CD8-positive, alpha-beta memory T cell (primary cell): ENCODE measurements at regions not wholly inside any gene's neighbourhood (a gene's known extent, or its start where the extent isn't known, plus 50 kb on each side); places are given as distances from the start of the nearest gene placed in this dataset.

Experiments used
- CTCF ChIA-PET: fragments of 350-600 bp; sonication (Branson Sonifier 250); formaldehyde crosslinking; loops from one replicate; lab custom pipeline; 2021; ENCODE audit warnings: antibody characterized with exemption; lab: Charles Lee
- POLR2A ChIA-PET: fragments of 350-600 bp; sonication (Branson Sonifier 250); formaldehyde crosslinking; loops from one replicate; lab custom pipeline; 2021; ENCODE audit warnings: antibody characterized with exemption; lab: Charles Lee
- DNase-seq, 5 donors: peaks; one replicate each; pipeline versions ENCODE4 v3.0.0 to v3.0.0-alpha.2; 2020 to 2022; ENCODE audit warnings: mixed read lengths in 1 of 5
- H3K27ac ChIP-seq: one replicate; pipeline ENCODE4 v1.7.0; 2013; ENCODE audit warnings: low read depth, mild to moderate bottlenecking, low read length, moderate library complexity
- H3K27me3 ChIP-seq: 2 replicates; pipeline ENCODE4 v1.7.0; 2013; ENCODE audit warnings: low read length, mild to moderate bottlenecking; ENCODE audit not compliant: insufficient read depth, poor library complexity, severe bottlenecking
- H3K36me3 ChIP-seq: 2 replicates; pipeline ENCODE4 v1.7.0; 2013; ENCODE audit warnings: mild to moderate bottlenecking, low read length, moderate library complexity; ENCODE audit not compliant: insufficient read depth
- H3K4me1 ChIP-seq: 2 replicates; pipeline ENCODE4 v1.7.0; 2013; ENCODE audit warnings: mild to moderate bottlenecking, low read length, moderate library complexity; ENCODE audit not compliant: insufficient read depth
- H3K4me3 ChIP-seq: 2 replicates; pipeline ENCODE4 v1.7.0; 2013; ENCODE audit warnings: mild to moderate bottlenecking, low read length
- H3K9me3 ChIP-seq: 2 replicates; pipeline ENCODE4 v1.7.0; 2013; ENCODE audit warnings: mild to moderate bottlenecking, low read length
- H3K27ac Mint-ChIP-seq, 8 donors: one replicate each; pipeline ENCODE4 v1.8.0; 2020 to 2021; ENCODE audit warnings: mixed read lengths in 8 of 8, mild to moderate bottlenecking in 6 of 8, inconsistent platforms in 3 of 8, moderate library complexity in 3 of 8
- H3K27me3 Mint-ChIP-seq, 2 donors: one replicate each; pipeline ENCODE4 v1.8.0; 2020 to 2021; ENCODE audit warnings: mixed read lengths in 2 of 2, mild to moderate bottlenecking in 1 of 2, moderate library complexity in 1 of 2
- H3K36me3 Mint-ChIP-seq, 3 donors: one replicate each; pipeline ENCODE4 v1.8.0; 2020 to 2021; ENCODE audit warnings: mixed read lengths in 3 of 3, inconsistent platforms in 1 of 3, mild to moderate bottlenecking in 1 of 3
- H3K4me1 Mint-ChIP-seq, 3 donors: one replicate each; pipeline ENCODE4 v1.8.0; 2020 to 2021; ENCODE audit warnings: mixed read lengths in 3 of 3, inconsistent platforms in 1 of 3, mild to moderate bottlenecking in 1 of 3
- H3K4me3 Mint-ChIP-seq, 7 donors: one replicate each; pipeline ENCODE4 v1.8.0; 2020 to 2021; ENCODE audit warnings: mixed read lengths in 7 of 7, mild to moderate bottlenecking in 6 of 7, moderate library complexity in 4 of 7, inconsistent platforms in 2 of 7
- H3K9me3 Mint-ChIP-seq, 5 donors: one replicate each; pipeline ENCODE4 v1.8.0; 2020 to 2022; ENCODE audit warnings: mixed read lengths in 5 of 5, mild to moderate bottlenecking in 3 of 5, moderate library complexity in 2 of 5, inconsistent platforms in 1 of 5

DNA sequence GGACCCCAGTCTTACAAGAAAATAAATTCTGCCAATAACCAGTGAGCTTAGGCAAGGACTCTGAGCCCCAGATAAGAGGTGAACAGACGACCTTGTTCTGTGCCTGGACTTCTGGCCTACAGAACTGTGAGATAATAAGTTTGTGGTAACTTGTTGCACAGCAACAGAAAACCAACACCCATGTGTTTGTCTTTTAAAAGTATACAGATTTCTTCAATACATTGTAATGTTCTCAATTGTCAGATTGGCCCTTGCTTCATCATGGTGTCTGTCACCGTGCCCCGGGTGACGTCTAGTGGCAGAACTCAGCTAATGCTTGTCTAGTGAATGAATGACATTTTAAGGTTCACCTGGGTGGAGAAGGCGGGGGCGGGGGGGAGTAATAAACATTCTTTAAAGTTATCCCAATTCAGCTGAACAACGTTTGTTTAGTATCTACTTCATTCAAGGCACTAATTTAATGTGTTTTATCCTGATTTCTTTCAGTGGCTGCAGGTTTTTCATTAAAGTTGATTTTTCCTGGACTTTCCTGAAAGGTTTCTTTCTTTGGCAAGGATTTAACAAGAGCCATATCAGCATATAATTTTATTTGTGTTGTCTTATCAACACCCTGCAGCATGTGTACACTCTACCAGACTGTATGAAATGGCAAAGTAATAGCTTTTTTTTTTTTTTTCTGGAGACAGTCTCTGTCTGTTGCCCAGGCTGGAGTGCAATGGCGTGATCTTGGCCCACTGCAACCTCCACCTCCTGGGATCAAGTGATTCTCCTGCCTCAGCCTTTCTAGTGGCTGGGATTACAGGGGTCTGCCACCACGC, 123.8 kb upstream of the DLX2 start:
- Mint-ChIP-seq H3K4me3 (no peak overlapping the region), H3K9me3 (no peaks in the 10 kb centered on the region), H3K4me1 (peaks cover 13 to 33% (median 22%) of the 10 kb centered on the region in 3 donors), H3K27me3 (peaks cover 3 to 16% of the 10 kb centered on the region in 2 donors), H3K36me3 (no peaks in the 10 kb centered on the region), H3K27ac (no peak overlapping the region)
- Histone ChIP-seq H3K27me3 (no peaks in the 10 kb centered on the region), H3K4me3 (no peak overlapping the region), H3K27ac (no peak overlapping the region), H3K4me1 (peaks cover 37% of the 10 kb centered on the region), H3K9me3 (no peaks in the 10 kb centered on the region), H3K36me3 (no peaks in the 10 kb centered on the region)
- POLR2A ChIA-PET, result interaction anchor here (0.9 kb wide), 1 partner anchor 236 kb away, joined by 4 read pairs; no protein-coding TSS in a partner anchor
- DNase-seq, result peak in 2 of 5 donors; percentile 13 to 36
- CTCF ChIA-PET, result interaction anchor here (1.0 to 1.1 kb wide), 2 partner anchors 28 to 235 kb away, joined by 3 to 5 read pairs; no protein-coding TSS in a partner anchor

DNA sequence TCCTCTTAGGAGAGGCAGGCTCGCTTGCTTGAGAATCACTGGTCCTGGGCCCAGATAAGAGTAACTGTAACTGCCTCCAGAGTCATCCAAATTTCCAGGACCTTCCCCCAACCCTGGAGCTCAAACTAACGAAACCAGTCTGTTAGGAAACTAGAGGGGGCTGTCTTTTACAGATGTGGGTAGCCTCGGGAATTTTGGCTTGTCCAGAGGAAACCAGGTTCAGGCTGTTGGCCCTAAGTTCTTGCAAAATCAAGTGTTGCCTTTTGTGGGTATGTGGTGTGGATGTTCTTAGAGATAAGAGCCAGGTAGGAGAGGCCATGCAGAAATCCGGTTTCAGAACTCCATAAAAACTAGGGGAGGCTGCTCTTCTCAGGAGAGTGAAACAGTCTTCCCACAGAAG, 125.0 kb upstream of the DLX2 start:
- H3K4me3 Mint-ChIP-seq, result no peak overlapping the region
- POLR2A ChIA-PET, result no interaction called here
- H3K36me3 Mint-ChIP-seq, result no peaks in the 10 kb centered on the region

DNA sequence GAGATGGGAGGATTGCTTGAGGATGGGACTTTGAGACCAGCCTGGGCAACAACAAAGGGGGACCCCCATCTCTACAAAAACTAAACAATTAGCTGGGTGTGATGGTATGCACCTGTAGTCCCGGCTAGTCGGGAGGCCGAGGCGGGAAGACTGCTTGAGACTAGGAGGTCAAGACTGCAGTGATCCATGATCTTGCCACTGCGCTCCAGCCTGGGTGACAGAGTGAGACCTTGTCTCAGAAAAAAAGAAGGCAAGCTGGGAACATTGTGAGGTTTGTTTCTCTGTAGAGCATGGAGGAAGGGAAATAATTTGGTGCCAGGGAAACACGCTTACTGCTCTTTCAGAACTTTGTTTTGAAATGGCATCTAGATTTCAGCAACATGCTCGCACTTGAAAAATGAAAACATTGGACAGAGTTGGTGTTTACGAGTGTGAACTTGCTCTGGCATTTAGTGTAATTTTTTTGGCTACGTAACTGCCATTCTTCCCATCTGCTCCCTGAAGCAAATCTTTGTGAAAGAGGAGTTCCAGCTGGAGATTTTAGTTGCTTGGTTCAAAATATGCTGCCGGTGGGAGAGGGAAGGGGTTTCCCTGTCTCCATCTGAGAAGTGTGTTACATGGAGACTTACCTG, 125.6 kb upstream of the DLX2 start:
- DNase-seq, result no peak

More for the DNA sequence above, 125.0 kb upstream of the DLX2 start:
- Mint-ChIP-seq H3K27me3 (peaks cover 3 to 7% of the 10 kb centered on the region in 2 donors), H3K9me3 (no peaks in the 10 kb centered on the region), H3K4me1 (peaks cover 13 to 31% (median 21%) of the 10 kb centered on the region in 3 donors), H3K27ac (no peak overlapping the region)
- H3K36me3 ChIP-seq, result no peaks in the 10 kb centered on the region
- peaks cover 37% of the 10 kb centered on the region for H3K4me1 ChIP-seq
- no peaks in the 10 kb centered on the region for H3K9me3 ChIP-seq
- DNase-seq, result no peak
- no peak overlapping the region for H3K27ac ChIP-seq
- CTCF ChIA-PET, result interaction anchor here (1.5 kb wide), 1 partner anchor 233 kb away, joined by 4 read pairs; no protein-coding TSS in a partner anchor
- H3K27me3 ChIP-seq, result no peaks in the 10 kb centered on the region
- no peak overlapping the region for H3K4me3 ChIP-seq

DNA sequence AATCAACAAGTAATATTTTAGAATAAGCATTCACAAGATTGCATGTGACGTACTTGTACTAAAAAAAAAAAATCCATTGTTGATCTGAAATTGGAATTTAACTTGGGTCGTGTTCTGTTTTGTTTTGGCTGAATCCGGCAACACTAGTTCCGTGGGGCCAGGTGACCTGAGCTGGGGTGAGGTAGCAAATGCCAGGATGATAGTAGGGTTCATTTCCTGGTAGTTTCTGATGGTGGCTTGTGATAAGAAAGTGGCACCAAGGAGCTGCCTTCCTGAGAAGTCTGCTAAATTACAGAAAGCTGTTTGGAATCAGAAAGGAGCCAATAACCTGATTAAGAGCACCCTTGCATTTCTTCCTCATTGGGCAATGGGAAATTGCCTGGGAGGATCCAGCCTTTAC, 126.4 kb upstream of the DLX2 start:
- peaks cover 23% of the 10 kb centered on the region for H3K4me1 ChIP-seq
- Mint-ChIP-seq H3K4me1 (peaks cover 5 to 21% (median 12%) of the 10 kb centered on the region in 3 donors), H3K36me3 (no peaks in the 10 kb centered on the region), H3K4me3 (no peak overlapping the region), H3K9me3 (no peaks in the 10 kb centered on the region), H3K27me3 (peaks cover 10 to 13% of the 10 kb centered on the region in 2 donors), H3K27ac (no peak overlapping the region)
- H3K36me3 ChIP-seq, result no peaks in the 10 kb centered on the region
- DNase-seq, result no peak
- ChIA-PET CTCF (interaction anchor here (2.4 kb wide), 1 partner anchor 233 kb away, joined by 9 read pairs; no protein-coding TSS in a partner anchor), POLR2A (no interaction called here)
- no peak overlapping the region for H3K4me3 ChIP-seq
- no peak overlapping the region for H3K27ac ChIP-seq
- H3K9me3 ChIP-seq, result no peaks in the 10 kb centered on the region
- H3K27me3 ChIP-seq, result peaks cover 4% of the 10 kb centered on the region

More for the DNA sequence above, 125.6 kb upstream of the DLX2 start:
- H3K9me3 ChIP-seq, result no peaks in the 10 kb centered on the region
- H3K4me3 ChIP-seq, result no peak overlapping the region
- Mint-ChIP-seq H3K27ac (no peak overlapping the region), H3K27me3 (peaks cover 3 to 8% of the 10 kb centered on the region in 2 donors), H3K36me3 (no peaks in the 10 kb centered on the region), H3K9me3 (no peaks in the 10 kb centered on the region), H3K4me3 (no peak overlapping the region), H3K4me1 (peaks cover 8 to 25% (median 16%) of the 10 kb centered on the region in 3 donors)
- H3K27me3 ChIP-seq, result no peaks in the 10 kb centered on the region
- H3K4me1 ChIP-seq, result peaks cover 31% of the 10 kb centered on the region
- ChIA-PET CTCF (interaction anchor here (1.5 kb wide), 1 partner anchor 233 kb away, joined by 4 read pairs; no protein-coding TSS in a partner anchor), POLR2A (no interaction called here)
- H3K36me3 ChIP-seq, result no peaks in the 10 kb centered on the region
- no peak overlapping the region for H3K27ac ChIP-seq

DNA sequence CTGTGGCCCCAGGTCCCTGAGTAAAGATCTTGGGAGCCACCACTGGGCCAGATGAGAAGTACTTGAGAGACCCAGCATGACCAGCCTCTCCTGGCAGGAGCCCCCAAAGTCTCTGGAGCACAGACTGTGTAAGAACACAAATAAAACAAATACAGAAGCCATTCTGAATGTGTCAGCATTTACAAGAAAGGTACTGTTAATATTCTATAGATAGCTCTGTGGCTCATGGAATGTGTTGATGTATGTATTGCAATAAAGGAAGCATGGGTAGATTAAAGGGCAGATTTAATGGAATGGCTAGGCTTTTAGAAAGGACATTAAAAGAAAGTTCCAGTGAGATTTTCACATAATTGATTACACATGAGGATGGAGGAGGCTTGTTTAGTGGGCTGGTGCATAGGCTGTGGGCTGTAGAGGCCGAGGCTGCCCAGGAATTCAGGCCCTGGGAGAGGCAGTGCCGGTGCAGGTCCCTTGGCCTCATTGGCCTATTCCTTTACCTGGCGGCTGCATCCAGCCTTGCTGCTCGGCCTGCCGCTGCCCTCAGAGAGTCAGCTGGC, 127.7 kb upstream of the DLX2 start:
- Histone ChIP-seq H3K9me3 (no peaks in the 10 kb centered on the region), H3K27ac (no peak overlapping the region), H3K4me1 (peaks cover 22% of the 10 kb centered on the region), H3K27me3 (peaks cover 12% of the 10 kb centered on the region), H3K4me3 (no peak overlapping the region), H3K36me3 (no peaks in the 10 kb centered on the region)
- ChIA-PET POLR2A (no interaction called here), CTCF (interaction anchor here (1.5 to 2.4 kb wide), 2 partner anchors 34 to 232 kb away, joined by 3 to 9 read pairs; no protein-coding TSS in a partner anchor)
- H3K4me3 Mint-ChIP-seq, result no peak overlapping the region
- H3K36me3 Mint-ChIP-seq, result no peaks in the 10 kb centered on the region
- H3K27me3 Mint-ChIP-seq, result peaks cover 18 to 23% of the 10 kb centered on the region in 2 donors
- H3K27ac Mint-ChIP-seq, result no peak overlapping the region
- DNase-seq, result no peak
- H3K9me3 Mint-ChIP-seq, result no peaks in the 10 kb centered on the region
- H3K4me1 Mint-ChIP-seq, result peaks cover 14 to 24% (median 19%) of the 10 kb centered on the region in 3 donors

DNA sequence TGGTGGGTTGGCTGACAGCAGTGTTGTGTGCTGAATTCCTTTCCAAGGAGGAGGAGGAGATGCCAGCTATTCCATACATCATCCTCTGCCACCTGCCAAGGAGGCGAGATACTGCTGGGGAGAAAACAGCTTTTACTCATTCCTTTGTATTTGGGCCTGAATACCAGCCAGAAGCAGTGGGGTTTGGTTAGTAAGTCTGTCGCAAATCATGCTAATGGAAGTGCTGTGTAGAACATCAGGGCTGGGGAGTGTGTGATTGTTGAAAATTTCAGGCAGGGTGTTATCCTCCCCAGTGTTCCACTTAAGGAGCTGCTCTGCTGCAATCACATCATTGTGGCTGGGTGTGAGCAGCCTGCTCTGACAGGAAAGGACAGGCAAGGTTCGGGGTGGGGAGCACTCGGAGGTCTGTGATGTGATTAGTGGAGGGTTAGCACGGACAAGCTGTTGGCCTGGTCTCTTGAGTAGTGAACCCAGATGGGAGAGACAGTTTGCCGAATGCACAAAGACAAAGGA, 128.2 kb upstream of the DLX2 start:
- H3K4me1 ChIP-seq, result peaks cover 25% of the 10 kb centered on the region
- Mint-ChIP-seq H3K27me3 (peaks cover 23 to 28% of the 10 kb centered on the region in 2 donors), H3K9me3 (no peaks in the 10 kb centered on the region), H3K4me1 (peaks cover 17 to 25% (median 23%) of the 10 kb centered on the region in 3 donors), H3K4me3 (peak overlapping the region in 1 of 7 donors; percentile 30), H3K36me3 (no peaks in the 10 kb centered on the region), H3K27ac (no peak overlapping the region)
- no peak overlapping the region for H3K27ac ChIP-seq
- no peak for DNase-seq
- POLR2A ChIA-PET, result no interaction called here
- H3K27me3 ChIP-seq, result peaks cover 18% of the 10 kb centered on the region
- no peaks in the 10 kb centered on the region for H3K9me3 ChIP-seq
- no peak overlapping the region for H3K4me3 ChIP-seq
- CTCF ChIA-PET, result interaction anchor here (0.6 to 2.4 kb wide), 3 partner anchors 13 to 231 kb away, joined by 3 to 9 read pairs (median 3); no protein-coding TSS in a partner anchor
- H3K36me3 ChIP-seq, result no peaks in the 10 kb centered on the region

DNA sequence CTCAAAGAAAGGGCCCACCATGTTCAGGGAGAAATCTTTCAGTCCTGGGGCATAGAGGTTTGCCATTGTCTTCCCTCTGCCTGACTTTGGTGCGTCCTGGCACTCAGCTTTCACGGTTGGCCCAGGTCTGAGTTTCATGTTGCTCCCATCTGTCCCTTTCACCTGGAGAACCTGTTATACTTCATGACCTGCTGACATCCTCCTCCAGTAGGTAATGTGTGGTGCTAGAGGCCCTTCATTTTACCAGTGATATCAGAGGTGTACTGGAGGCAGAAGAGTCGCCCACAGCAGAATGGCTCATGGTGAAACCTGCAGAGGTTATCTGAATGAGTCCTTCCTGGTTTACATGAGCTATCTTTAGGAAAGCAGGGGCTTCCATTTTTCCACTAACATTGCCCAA, 128.8 kb upstream of the DLX2 start:
- Histone ChIP-seq H3K4me3 (no peak overlapping the region), H3K27me3 (peaks cover 21% of the 10 kb centered on the region), H3K36me3 (no peaks in the 10 kb centered on the region), H3K27ac (no peak overlapping the region), H3K4me1 (peaks cover 23% of the 10 kb centered on the region), H3K9me3 (no peaks in the 10 kb centered on the region)
- Mint-ChIP-seq H3K27me3 (peaks cover 28 to 34% of the 10 kb centered on the region in 2 donors), H3K27ac (no peak overlapping the region), H3K4me1 (peaks cover 17 to 24% (median 19%) of the 10 kb centered on the region in 3 donors), H3K36me3 (no peaks in the 10 kb centered on the region), H3K9me3 (no peaks in the 10 kb centered on the region), H3K4me3 (no peak overlapping the region)
- ChIA-PET CTCF (interaction anchor here (0.6 to 2.4 kb wide), 2 partner anchors 12 to 231 kb away, joined by 3 to 9 read pairs; no protein-coding TSS in a partner anchor), POLR2A (no interaction called here)
- DNase-seq, result no peak
